Breast epithelium (tissue), 4 donors: ENCODE measurements at regions not wholly inside any gene's neighbourhood (a gene's known extent, or its start where the extent isn't known, plus 50 kb on each side); places are given as distances from the start of the nearest gene placed in this dataset.

Experiments used
- DNase-seq, 2 donors: peaks; one replicate each; pipeline ENCODE4 v3.0.0-alpha.2; 2019; ENCODE audit warnings: low spot score in 2 of 2
- H3K27ac ChIP-seq, 2 donors: fragments of 200-600 bp; sonication (generic) in 1 of 2; one replicate each; pipeline ENCODE4 v1.5.1; 2016 to 2019; ENCODE audit warnings: mild to moderate bottlenecking in 1 of 2
- H3K27me3 ChIP-seq, 2 donors: fragments of 200-600 bp; sonication (generic) in 1 of 2; one replicate each; pipeline versions ENCODE4 v1.5.1 to v1.6.0; 2017 to 2019; ENCODE audit warnings: control low read depth in 1 of 2, mild to moderate bottlenecking in 1 of 2
- H3K36me3 ChIP-seq: fragments of 200-600 bp; one replicate; pipeline ENCODE4 v1.5.1; 2019
- H3K4me1 ChIP-seq, 2 donors: fragments of 200-600 bp; sonication (generic); one replicate each; pipeline ENCODE4 v1.5.1; 2016 to 2019; ENCODE audit warnings: control low read depth in 1 of 2
- H3K4me3 ChIP-seq, 3 donors: fragments of 200-600 bp; sonication (generic); 1 replicate in 2 of 3; 2 replicates in 1 of 3; pipeline ENCODE4 v1.5.1; 2016 to 2019; ENCODE audit warnings: mild to moderate bottlenecking in 3 of 3, moderate library complexity in 2 of 3
- H3K9me3 ChIP-seq, 2 donors: fragments of 200-600 bp; sonication (generic) in 1 of 2; one replicate each; pipeline ENCODE4 v1.5.1; 2016 to 2019; ENCODE audit warnings: control low read depth in 1 of 2
- POLR2A ChIP-seq: fragments of 450-650 bp; IDR thresholded peaks from one replicate; pipeline ENCODE4 v1.6.1; 2016; ENCODE audit warnings: antibody characterized with exemption, mild to moderate bottlenecking, moderate library complexity
- POLR2AphosphoS5 ChIP-seq, 3 donors: sonication (generic); formaldehyde crosslinking; IDR thresholded peaks; one replicate each; pipeline ENCODE4 v1.6.1; 2017; ENCODE audit warnings: antibody characterized with exemption in 3 of 3
- intact Hi-C: fragments of 100-400 bp; cut with DNase I; formaldehyde crosslinking; loops from one replicate; pipeline ENCODE4 v1.15.1; 2023; ENCODE audit warnings: low total_unique reads
- TF ChIP-seq, protein P1 (sequence below), 3 donors: fragments of 450-650 bp; IDR thresholded peaks; one replicate each; pipeline ENCODE4 v1.5.1; 2016 to 2017; ENCODE audit warnings: antibody characterized with exemption in 3 of 3, mild to moderate bottlenecking in 3 of 3, moderate library complexity in 3 of 3

DNA sequence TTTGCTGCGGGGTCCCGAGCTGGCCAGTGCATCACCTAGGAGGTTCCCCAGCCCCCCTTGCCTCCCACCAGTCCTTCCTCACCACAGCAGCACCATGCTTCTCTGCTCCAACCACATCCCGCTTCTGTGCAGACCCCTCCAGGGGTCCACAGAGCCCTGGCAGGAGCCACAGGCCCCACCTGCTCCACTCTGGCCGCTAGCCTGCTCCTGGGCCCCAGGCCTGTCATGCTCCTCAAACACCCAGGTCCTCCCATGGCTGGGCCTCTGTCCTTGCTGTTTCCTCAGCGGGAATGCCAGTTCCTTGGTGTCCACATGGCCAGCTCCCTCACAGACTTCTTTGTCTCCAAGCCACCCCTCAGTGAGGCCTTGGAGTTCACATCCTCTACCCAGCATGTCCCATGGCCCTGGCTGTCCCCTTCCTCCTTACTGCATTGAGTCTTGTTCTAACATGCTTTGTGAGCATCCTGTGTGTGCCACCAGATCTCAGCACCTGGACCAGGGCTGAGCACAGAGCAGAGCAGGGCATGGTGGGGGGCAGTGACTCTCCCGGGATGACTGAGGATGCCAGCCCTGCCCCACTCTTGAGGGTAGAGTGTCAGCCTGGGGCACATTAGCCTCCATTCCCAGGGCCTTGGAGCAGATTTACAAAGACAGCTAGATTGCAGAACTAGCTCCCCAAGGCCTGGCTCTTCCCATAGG is 201.0 kb upstream of the HS6ST1 start:
- Histone ChIP-seq H3K9me3 (no peaks in the 10 kb centered on the region), H3K4me3 (no peak overlapping the region), H3K4me1 (no peaks in the 10 kb centered on the region), H3K36me3 (no peaks in the 10 kb centered on the region), H3K27ac (no peak overlapping the region), H3K27me3 (no peaks in the 10 kb centered on the region)
- intact Hi-C loops = no loop called here
- DNase-seq = no peak
- TF ChIP-seq, protein P1, sequence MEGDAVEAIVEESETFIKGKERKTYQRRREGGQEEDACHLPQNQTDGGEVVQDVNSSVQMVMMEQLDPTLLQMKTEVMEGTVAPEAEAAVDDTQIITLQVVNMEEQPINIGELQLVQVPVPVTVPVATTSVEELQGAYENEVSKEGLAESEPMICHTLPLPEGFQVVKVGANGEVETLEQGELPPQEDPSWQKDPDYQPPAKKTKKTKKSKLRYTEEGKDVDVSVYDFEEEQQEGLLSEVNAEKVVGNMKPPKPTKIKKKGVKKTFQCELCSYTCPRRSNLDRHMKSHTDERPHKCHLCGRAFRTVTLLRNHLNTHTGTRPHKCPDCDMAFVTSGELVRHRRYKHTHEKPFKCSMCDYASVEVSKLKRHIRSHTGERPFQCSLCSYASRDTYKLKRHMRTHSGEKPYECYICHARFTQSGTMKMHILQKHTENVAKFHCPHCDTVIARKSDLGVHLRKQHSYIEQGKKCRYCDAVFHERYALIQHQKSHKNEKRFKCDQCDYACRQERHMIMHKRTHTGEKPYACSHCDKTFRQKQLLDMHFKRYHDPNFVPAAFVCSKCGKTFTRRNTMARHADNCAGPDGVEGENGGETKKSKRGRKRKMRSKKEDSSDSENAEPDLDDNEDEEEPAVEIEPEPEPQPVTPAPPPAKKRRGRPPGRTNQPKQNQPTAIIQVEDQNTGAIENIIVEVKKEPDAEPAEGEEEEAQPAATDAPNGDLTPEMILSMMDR (IDR thresholded peaks at IDR 0.05) = no peak
- TF ChIP-seq POLR2AphosphoS5 (IDR thresholded peaks at IDR 0.05) (no peak), POLR2A (no peak)

DNA sequence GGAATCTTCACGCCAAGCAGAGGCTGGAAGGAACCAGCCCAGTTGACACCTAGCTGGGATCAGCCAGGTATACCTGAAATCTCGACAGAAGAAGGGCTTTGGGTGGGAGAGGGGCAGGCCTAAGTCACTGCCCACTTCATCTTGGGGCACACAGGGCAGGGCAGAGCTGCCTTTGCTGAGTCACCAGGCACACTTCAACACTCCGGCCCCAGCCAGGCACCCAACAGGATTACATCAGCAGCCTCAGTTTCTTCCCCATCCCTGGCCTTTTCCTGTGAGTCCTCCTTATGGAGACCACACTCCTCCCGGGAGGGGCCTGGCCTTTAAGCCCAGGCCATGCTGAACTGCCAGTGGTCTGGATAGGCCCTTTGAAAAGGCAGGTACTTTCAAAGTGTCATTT is 201.7 kb upstream of the HS6ST1 start:
- intact Hi-C loops = no loop called here
- no peak for DNase-seq
- Histone ChIP-seq H3K27me3 (no peaks in the 10 kb centered on the region), H3K36me3 (no peaks in the 10 kb centered on the region), H3K4me3 (no peak overlapping the region), H3K27ac (peak overlapping the region; percentile 53 to 75), H3K9me3 (no peaks in the 10 kb centered on the region), H3K4me1 (no peaks in the 10 kb centered on the region)
- TF ChIP-seq, protein P1 (IDR thresholded peaks at IDR 0.05) = no peak
- TF ChIP-seq POLR2AphosphoS5 (IDR thresholded peaks at IDR 0.05) = no peak
- no peak for TF ChIP-seq POLR2A

DNA sequence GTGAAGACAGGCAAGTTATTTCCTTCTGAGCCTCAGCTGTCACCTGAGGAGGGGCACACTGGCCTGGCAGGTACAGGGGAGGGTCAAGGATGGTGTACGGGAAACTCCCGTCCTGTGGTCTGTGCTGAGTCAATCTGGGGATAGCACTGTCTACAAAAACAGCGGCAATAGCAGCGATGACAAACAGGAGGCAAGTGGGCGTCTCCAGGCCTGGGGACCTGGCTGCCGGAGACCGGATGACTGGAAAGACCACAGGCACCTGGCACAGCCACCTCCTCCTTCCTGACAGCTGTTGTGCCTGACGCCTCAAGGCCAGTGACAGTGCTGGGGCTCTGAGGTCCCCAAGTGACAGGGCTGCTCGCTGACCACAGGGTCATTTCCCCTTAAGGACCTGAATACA is 202.1 kb upstream of the HS6ST1 start:
- Histone ChIP-seq H3K36me3 (no peaks in the 10 kb centered on the region), H3K9me3 (no peaks in the 10 kb centered on the region), H3K4me3 (no peak overlapping the region), H3K27me3 (no peaks in the 10 kb centered on the region), H3K27ac (peak overlapping the region; percentile 53 to 75), H3K4me1 (no peaks in the 10 kb centered on the region)
- peak in 1 of 2 donors; percentile 84 for DNase-seq
- TF ChIP-seq POLR2AphosphoS5 (IDR thresholded peaks at IDR 0.05) (no peak), POLR2A (no peak)
- TF ChIP-seq, protein P1 (IDR thresholded peaks at IDR 0.05) = no peak
- intact Hi-C loops = no loop called here

DNA sequence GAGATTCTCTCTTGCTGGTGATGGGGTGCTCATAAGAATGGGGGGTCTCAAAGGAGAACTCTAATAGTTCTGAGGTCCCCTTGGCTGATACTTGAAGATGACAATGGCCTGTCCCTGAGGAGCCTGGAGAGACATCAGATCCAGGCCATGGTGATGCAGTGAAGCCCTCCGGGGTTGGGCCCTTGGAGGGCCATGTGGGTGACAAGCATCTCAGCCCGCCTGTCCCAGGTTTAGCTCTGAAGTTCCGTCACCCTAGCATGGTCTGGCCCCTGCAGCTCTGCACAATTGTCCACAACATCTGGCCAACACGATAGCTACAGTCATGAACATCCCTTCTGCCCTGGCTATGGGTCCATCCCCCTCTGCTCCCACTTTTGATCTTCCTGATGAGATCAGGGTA is 202.8 kb upstream of the HS6ST1 start:
- Histone ChIP-seq H3K27ac (peak overlapping the region in 1 of 2 donors; percentile 38), H3K4me3 (no peak overlapping the region), H3K9me3 (no peaks in the 10 kb centered on the region), H3K27me3 (no peaks in the 10 kb centered on the region), H3K4me1 (no peaks in the 10 kb centered on the region), H3K36me3 (no peaks in the 10 kb centered on the region)
- intact Hi-C loops = no loop called here
- DNase-seq = no peak
- TF ChIP-seq POLR2A (no peak), POLR2AphosphoS5 (IDR thresholded peaks at IDR 0.05) (no peak)
- TF ChIP-seq, protein P1 (IDR thresholded peaks at IDR 0.05) = no peak

DNA sequence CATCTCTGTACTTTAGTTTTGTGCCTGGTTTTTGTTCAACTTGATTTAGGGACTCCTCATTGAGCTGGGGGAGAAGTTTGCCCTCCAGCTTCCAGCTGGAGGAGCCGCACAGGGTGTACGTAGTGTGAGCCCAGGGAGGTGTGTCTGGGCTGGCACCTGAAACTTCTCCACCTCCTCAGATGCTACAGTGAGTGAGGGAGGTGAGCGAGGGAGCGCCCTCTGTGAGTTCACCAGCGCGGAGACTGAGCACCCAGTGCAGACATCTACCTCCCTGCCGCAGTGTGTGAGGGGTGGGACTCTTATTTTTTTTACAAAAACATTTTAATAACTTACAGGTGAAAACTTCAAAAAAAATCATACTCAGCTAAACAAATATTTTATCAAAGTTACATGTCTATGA is 204.2 kb upstream of the HS6ST1 start:
- no peaks in the 10 kb centered on the region for H3K36me3 ChIP-seq
- H3K4me1 ChIP-seq = no peaks in the 10 kb centered on the region
- no peaks in the 10 kb centered on the region for H3K9me3 ChIP-seq
- H3K27me3 ChIP-seq = no peaks in the 10 kb centered on the region
- no peak overlapping the region for H3K4me3 ChIP-seq
- TF ChIP-seq, protein P1 (IDR thresholded peaks at IDR 0.05) = no peak
- TF ChIP-seq POLR2A = no peak
- TF ChIP-seq POLR2AphosphoS5 (IDR thresholded peaks at IDR 0.05) = no peak
- no peak for DNase-seq
- no peak overlapping the region for H3K27ac ChIP-seq
- intact Hi-C loops = no loop called here
